Adrenal gland (tissue), 5 donors: ENCODE measurements at regions not wholly inside any gene's neighbourhood (a gene's known extent, or its start where the extent isn't known, plus 50 kb on each side); places are given as distances from the start of the nearest gene placed in this dataset.

ENCODE experiments used
- POLR2A ChIP-seq, 2 donors: fragments of 450-650 bp; IDR thresholded peaks; one replicate each; pipeline ENCODE4 v1.6.1; 2017; ENCODE audit warnings: antibody characterized with exemption in 2 of 2, mild to moderate bottlenecking in 2 of 2, moderate library complexity in 1 of 2
- TF ChIP-seq, protein P1 (sequence below), 6 experiments: fragments of 450-650 bp in 4 of 6; fragments of 200-600 bp in 2 of 6; sonication (generic) in 1 of 6; IDR thresholded peaks; 1 replicate in 5 of 6; 2 replicates in 1 of 6; pipeline versions ENCODE4 v1.5.1 to v1.8.0; 2016 to 2021; ENCODE audit warnings: antibody characterized with exemption in 6 of 6, mild to moderate bottlenecking in 2 of 6, moderate library complexity in 1 of 6
- donor health status: DM: no; HTN: no; CAD: no.

DNA sequence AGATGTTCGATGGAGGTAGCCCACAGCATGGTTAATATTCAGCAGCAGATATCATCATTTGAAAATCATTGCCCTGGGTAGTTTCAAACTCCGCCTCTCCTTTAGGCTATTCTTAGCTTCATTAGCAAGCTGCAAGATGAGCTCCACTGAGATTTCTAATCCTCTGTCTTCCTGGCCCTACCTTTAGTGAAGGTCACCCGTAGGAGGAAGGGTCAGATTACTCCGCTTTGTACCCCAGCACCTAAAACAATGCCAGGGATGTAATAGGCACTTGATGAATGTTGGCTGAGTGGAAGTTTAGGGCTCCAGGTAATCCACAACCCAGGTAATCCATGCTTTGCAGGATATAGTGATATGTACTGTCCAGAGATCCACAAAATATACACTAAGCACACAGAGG is 260.1 kb upstream of the MTNR1B start:
- TF ChIP-seq, protein P1, sequence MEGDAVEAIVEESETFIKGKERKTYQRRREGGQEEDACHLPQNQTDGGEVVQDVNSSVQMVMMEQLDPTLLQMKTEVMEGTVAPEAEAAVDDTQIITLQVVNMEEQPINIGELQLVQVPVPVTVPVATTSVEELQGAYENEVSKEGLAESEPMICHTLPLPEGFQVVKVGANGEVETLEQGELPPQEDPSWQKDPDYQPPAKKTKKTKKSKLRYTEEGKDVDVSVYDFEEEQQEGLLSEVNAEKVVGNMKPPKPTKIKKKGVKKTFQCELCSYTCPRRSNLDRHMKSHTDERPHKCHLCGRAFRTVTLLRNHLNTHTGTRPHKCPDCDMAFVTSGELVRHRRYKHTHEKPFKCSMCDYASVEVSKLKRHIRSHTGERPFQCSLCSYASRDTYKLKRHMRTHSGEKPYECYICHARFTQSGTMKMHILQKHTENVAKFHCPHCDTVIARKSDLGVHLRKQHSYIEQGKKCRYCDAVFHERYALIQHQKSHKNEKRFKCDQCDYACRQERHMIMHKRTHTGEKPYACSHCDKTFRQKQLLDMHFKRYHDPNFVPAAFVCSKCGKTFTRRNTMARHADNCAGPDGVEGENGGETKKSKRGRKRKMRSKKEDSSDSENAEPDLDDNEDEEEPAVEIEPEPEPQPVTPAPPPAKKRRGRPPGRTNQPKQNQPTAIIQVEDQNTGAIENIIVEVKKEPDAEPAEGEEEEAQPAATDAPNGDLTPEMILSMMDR (IDR thresholded peaks at IDR 0.05): no peak
- no peak for TF ChIP-seq POLR2A (IDR thresholded peaks at IDR 0.05)
